Panc1 (cell line): ENCODE measurements at regions not wholly inside any gene's neighbourhood (a gene's known extent, or its start where the extent isn't known, plus 50 kb on each side); places are given as distances from the start of the nearest gene placed in this dataset.

Experiments used
- SIN3A ChIP-seq: IDR thresholded peaks from 2 replicates; pipeline ENCODE4 v1.6.1; 2012; ENCODE audit warnings: low read depth, mild to moderate bottlenecking, low read length, moderate library complexity, borderline replicate concordance; ENCODE audit not compliant: insufficient read depth
- TCF7L2 ChIP-seq: IDR thresholded peaks from 2 replicates; pipeline ENCODE4 v1.6.1; 2011; ENCODE audit warnings: mild to moderate bottlenecking, low read depth, low read length, inconsistent platforms

DNA sequence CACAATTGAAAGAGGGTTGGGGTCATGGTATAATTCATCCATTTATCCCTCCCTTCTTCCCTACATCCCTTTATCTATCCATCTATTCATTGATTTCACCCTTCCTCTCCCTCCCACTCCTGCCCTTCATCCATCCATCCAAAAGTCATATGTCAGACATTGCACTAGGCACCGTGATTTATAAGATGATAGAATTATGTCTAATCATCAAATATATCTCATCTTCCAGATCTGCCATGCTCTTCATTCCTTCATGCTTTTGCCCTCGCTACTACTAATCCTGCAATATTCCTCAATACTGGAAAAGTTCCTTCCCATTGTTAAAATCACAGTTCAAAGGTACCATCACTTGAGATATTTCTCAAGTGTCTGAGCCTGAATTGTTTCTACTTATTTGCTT is 335.2 kb upstream of the CDH11 start:
- TF ChIP-seq TCF7L2 (no peak), SIN3A (no peak)
